Kidney tubule cell (primary cell): ENCODE measurements at regions not wholly inside any gene's neighbourhood (a gene's known extent, or its start where the extent isn't known, plus 50 kb on each side); places are given as distances from the start of the nearest gene placed in this dataset.
A peak's percentile ranks its signal among the peaks of the same experiment; 100 is the strongest.

Experiments used
- DNase-seq: peaks from one replicate; pipeline ENCODE4 v3.0.0-alpha.2; 2018; ENCODE audit warnings: low spot score

DNA sequence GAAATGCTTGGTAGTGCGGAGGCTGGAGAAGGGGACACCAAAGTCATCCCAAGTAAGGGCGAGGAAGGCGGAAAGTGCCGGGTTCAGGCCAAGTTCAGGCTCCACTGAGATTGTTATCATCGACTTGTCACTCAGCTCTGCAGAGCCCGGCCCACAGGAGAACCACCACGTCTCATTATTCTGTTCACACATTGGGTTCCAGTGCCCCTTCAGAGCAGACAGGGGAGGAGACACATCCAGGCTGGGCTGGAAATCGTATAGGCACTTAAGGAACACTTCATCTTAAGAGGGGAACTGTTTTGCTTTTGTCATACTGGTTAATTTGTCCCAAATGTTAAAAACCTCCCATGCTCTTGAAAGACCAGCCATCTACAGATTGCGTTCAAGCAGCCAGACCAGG lies 118.3 kb upstream of the ADAMTS18 start:
- no peak for DNase-seq

- DNase-seq = peak; percentile 7
Observed at GRCh38 chr16:77555126-77555525, 120.3 kb upstream of the ADAMTS18 start.

GRCh38 chr16:77555791-77556190 lies 121.0 kb upstream of the ADAMTS18 start:
- DNase-seq = peak; percentile 58

GRCh38 chr16:77556201-77556873 lies 121.5 kb upstream of the ADAMTS18 start:
- peak; percentile 56 for DNase-seq

- no peak for DNase-seq
Observed at GRCh38 chr16:77557385-77557784, 122.6 kb upstream of the ADAMTS18 start.

- DNase-seq = no peak
Observed at GRCh38 chr16:77558786-77559185, 124.0 kb upstream of the ADAMTS18 start.

DNA sequence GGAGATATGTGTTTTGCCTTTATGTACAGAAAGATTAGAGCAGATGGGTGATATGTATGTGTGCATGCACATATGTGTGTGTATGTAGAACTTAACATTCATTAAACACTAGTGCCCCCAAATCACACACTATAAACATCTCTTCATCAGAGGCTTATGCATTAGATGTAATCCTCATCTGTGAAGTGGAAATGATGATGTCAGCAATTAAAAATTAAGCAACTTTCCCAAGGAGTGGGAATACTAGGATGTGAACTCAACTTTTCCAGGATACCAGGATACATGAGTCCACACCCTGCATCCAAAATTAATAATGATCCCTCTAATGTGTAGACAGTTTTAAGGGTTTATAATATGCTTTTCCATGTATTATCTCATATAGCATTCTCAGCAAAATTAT lies 127.7 kb upstream of the ADAMTS18 start:
- no peak for DNase-seq

GRCh38 chr16:77564791-77565390 lies 130.1 kb upstream of the ADAMTS18 start:
- peak; percentile 71 for DNase-seq

DNA sequence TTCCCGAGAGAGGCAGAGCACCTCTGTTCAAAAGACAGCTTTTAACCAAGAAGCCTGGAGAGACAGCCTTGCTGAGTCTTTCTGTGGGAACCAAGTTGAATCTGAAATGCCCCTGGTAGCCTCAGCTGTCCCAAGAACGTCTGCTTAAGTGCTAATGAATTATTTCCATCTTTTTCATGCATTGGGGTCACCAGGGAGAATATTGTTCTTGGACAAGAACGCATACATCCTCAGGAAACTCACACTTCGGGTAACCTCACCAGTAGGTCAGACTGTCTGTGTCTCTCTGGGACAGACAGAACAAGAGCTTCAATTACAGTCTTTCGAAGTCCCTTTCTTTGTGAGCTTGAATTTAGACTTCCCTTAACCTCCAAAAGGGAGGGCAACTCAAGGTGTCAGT lies 134.6 kb upstream of the ADAMTS18 start:
- no peak for DNase-seq

GRCh38 chr16:77570574-77570973 lies 135.7 kb upstream of the ADAMTS18 start:
- no peak for DNase-seq

- no peak for DNase-seq
Observed at GRCh38 chr16:77571115-77571862, 136.5 kb upstream of the ADAMTS18 start.

DNA sequence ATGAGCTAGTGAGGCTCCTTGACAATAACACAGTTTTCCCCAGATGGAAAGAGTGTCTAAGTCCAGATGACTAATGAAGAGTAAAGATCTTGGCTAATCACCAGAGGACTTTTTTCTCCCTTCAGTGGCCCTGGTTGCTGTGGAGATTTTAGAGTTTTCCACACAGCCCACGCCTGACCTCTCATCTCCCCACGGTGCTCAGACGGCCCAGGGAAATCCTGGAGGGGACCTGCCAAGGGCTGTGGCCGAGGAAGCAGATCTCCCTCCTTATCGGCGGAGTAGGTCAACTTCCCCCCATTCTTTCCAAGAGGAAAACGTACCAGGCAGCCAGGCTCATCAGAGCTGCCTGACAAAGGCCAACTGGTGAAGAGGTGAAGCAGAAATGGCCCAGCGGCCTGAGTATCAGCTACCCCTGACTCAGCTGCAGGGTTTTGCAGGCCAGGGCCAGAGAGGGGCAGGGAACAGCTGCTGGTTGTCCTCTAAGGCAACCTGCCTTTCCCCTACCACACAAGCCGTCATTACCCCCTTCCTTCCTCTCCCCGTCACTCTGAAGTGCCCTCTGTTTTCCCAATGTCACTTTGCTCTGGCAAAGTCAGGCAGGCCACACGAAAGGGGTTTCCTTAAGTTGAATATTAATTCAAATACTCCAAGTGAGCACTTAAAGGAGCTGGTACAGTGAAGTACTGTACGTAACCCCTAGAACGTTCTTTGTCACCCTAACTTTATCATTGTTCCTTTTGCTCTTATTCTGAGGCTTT lies 140.2 kb upstream of the ADAMTS18 start:
- peak; percentile 55 for DNase-seq

GRCh38 chr16:77579351-77579891 lies 142.9 kb upstream of the NUDT7 start:
- DNase-seq = peak; percentile 68

- DNase-seq = no peak
Observed at GRCh38 chr16:77581706-77582105, 140.6 kb upstream of the NUDT7 start.

GRCh38 chr16:77584205-77584859 lies 138.0 kb upstream of the NUDT7 start:
- DNase-seq = peak; percentile 73

DNA sequence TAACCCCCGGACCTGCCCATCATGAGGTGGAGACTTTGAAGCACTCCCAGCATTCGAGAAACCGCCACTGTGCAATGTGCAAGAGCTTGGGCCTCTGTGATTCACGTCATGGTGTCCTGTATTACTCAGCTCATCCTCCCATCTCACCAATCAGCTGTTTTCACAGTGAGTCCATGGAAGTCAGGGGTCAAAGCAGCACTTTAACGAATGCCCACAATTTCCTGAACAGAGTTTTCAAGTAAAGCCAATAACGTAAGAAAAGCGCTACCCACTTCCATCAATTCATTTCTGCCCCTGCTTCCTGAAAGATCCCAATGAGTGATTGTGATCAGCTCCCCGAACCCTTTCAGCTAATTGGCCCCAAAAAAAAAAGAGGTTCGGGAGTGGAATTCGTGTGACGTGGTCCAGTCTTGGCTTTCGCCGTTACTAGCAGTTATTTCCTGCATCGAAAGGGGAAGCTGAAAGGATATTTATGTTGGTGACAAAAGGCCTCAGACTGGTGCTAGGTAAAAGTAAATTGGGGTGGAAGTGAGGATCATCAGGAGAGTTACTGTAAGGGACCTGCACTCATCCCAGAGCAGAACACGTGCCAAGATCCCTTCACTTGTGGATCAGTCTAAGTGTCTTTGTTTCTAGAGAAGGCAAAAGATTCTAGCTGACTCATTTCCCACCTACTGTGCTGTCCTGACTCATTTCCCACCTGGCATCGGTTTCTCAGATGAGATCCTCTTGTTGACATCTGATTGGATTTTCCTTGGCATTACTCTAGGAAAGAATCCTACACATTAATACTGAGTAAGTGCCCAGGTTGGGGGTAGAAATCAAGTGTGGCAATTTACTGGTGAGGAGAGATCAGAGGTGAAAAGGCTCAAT lies 136.7 kb upstream of the NUDT7 start:
- peak; percentile 91 for DNase-seq

DNA sequence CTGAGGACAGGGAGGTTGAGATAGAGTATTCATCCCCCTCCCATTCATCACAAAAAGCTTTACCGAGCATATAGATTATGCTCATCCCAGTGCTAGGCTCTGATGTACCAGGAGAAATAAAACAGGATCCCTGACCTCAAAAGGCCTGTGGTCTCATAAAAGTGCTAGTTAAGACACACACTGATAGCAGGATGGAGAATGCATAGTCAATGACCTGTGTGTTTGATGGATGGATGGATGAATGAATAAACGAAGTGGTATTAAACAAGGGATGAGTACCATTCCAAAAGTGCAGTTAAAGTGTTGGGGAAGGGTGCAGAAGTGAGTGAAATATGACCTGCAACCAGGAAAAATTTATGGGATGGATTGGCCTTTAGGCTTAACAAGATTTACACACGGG lies 133.9 kb upstream of the NUDT7 start:
- DNase-seq = no peak

DNA sequence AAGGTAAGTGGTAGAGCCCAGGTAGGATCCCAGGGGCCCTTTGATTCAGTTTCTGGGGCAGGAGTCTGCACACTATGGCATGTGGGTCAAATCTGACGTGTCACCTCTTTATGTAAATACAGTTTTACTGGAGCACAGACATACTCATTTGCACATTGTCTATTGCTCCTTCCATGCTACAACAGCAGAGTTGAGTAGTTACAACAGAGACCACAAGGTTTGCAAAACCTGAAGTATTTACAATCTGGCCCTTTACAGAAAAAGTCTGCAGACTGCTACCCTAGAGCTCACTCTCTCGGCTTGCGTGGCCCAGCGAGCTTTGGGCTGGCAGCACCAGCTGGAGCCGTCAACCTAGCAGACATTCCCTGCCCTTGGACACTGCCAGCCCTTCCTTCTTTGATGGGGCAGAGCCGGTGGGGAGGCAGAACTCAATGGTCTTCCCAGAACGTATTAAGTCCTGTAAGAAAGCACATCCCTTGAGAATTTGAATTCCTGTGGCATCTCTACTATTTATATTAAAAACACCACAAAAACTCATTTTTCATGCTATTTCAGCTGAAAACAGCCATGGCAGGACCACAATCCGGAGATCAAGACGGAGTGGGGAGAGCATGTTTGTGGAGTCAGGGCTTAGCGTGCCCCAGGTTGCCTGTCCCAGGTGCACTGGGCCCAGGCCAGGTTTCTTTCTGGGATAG lies 133.1 kb upstream of the NUDT7 start:
- DNase-seq = no peak

DNA sequence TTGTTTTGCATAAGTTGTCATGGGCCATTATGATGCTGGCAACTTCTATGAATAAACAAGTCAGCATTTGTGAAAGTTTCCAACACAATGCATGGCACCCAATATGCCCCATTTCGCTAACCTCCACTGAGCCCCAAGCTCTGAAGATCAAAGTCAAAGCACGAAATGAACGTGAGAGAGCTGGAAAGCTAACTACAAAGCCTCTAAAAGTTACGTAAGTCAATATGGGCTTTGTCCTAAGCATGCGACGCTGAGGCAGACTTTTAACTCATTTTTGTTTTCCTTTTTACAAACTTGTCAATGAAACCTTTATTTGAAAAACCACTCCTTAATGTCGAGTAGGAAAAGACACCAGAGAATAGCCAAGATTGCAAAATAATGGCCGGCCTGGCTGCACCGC lies 131.6 kb upstream of the NUDT7 start:
- DNase-seq = no peak

DNA sequence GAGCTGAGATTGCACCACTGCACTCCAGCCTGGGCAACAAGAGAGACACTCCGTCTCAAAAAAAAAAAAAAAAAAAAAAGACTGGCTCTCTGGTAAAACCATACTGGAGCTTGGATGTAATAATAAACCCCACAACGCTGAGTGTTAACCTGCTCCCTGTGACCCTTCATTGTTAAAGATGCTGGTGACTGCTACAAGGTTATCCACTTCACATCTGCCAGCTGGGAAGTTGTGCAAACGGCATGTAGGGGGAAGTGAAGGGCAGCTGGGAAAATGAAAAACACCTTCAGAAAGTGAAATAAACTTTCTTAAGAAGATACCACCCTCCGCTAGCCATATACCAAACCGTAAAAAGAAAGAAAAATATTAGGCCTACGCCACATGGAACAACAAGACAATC lies 131.0 kb upstream of the NUDT7 start:
- no peak for DNase-seq
